Breast epithelium (tissue), 3 donors: ENCODE measurements at regions not wholly inside any gene's neighbourhood (a gene's known extent, or its start where the extent isn't known, plus 50 kb on each side); places are given as distances from the start of the nearest gene placed in this dataset.
"Not testable (repeated sequence)": the region's sequence is repeated elsewhere in the genome, so short reads cannot be mapped to it uniquely, and the experiment has no call there.

ENCODE experiments used
- POLR2AphosphoS5 ChIP-seq, 3 donors: sonication (generic); formaldehyde crosslinking; IDR thresholded peaks; one replicate each; pipeline ENCODE4 v1.6.1; 2017; ENCODE audit warnings: antibody characterized with exemption in 3 of 3
- TF ChIP-seq, protein P1 (sequence below), 3 donors: fragments of 450-650 bp; IDR thresholded peaks; one replicate each; pipeline ENCODE4 v1.5.1; 2016 to 2017; ENCODE audit warnings: antibody characterized with exemption in 3 of 3, mild to moderate bottlenecking in 3 of 3, moderate library complexity in 3 of 3

DNA sequence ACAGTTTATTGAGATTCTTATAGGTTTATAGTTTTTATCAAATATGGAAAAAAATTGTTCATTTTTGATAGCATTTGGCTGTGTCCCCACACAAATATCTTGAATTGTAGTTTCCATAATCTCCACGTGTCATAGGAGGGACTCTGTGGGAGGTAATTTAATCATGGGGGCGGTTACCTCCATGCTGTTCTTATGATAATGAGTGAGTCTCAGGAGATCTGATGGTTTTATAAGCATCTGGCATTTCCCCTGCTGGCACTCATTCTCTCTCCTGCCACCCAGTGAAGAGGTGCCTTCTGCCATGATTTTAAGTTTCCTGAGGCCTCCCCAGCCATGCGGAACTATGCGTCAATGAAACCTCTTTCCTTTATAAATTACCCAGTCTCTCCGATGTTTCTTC is 420.6 kb upstream of the KAZN start:
- TF ChIP-seq POLR2AphosphoS5 (IDR thresholded peaks at IDR 0.05), result not testable (repeated sequence)
- TF ChIP-seq, protein P1, sequence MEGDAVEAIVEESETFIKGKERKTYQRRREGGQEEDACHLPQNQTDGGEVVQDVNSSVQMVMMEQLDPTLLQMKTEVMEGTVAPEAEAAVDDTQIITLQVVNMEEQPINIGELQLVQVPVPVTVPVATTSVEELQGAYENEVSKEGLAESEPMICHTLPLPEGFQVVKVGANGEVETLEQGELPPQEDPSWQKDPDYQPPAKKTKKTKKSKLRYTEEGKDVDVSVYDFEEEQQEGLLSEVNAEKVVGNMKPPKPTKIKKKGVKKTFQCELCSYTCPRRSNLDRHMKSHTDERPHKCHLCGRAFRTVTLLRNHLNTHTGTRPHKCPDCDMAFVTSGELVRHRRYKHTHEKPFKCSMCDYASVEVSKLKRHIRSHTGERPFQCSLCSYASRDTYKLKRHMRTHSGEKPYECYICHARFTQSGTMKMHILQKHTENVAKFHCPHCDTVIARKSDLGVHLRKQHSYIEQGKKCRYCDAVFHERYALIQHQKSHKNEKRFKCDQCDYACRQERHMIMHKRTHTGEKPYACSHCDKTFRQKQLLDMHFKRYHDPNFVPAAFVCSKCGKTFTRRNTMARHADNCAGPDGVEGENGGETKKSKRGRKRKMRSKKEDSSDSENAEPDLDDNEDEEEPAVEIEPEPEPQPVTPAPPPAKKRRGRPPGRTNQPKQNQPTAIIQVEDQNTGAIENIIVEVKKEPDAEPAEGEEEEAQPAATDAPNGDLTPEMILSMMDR (IDR thresholded peaks at IDR 0.05), result not testable (repeated sequence)
